ENCODE measurements at regions not wholly inside any gene's neighbourhood (a gene's known extent, or its start where the extent isn't known, plus 50 kb on each side); places are given as distances from the start of the nearest gene placed in this dataset.

GRCh38 chr5:26669523-26669922, 368.9 kb downstream of the CDH9 start:
- TF ChIP-seq POLR2A (IDR thresholded peaks at IDR 0.05; ENCODE audit: extremely low read depth, insufficient read length) (no peak), CTCF (IDR thresholded peaks at IDR 0.05; ENCODE audit: low read depth, low read length) (no peak), MAX (IDR thresholded peaks at IDR 0.05; ENCODE audit: low read depth, low read length) (no peak), MYC (IDR thresholded peaks at IDR 0.05; ENCODE audit: low read depth, low read length) (no peak)

All from NB4 (cell line).